GM18507 (cell line): ENCODE measurements at regions not wholly inside any gene's neighbourhood (a gene's known extent, or its start where the extent isn't known, plus 50 kb on each side); places are given as distances from the start of the nearest gene placed in this dataset.
A peak's percentile ranks its signal among the peaks of the same experiment; 100 is the strongest.
"Not testable (repeated sequence)": the region's sequence is repeated elsewhere in the genome, so short reads cannot be mapped to it uniquely, and the experiment has no call there.

ENCODE experiments used
- DNase-seq: peaks from one replicate; pipeline ENCODE4 v3.0.0; 2011; ENCODE audit warnings: low read depth; ENCODE audit not compliant: insufficient read length; ENCODE audit errors: extremely low spot score
- FAIRE-seq: peaks from 2 replicates; lab custom pipeline; 2011; peaks lifted over from hg19 to GRCh38; lab: Jason Lieb, UNC

DNA sequence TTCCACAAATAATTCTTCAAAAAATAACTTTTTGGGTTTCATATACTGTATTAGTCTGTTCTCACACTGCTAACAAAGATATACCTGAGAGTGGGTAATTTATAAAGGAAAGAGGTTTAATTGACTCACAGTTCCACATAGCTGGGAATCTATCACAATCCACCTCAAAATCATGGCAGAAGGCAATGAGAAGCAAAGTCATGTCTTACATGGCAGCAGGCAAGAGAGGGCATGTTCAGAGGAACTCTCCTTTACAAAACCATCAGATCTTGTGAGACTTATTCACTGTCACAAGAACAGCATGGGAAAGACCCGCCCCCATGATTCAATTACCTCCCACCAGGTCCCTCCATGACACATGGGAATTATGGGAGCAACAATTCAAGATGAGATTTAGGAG, 93.1 kb upstream of the NANOGP8 start:
- FAIRE-seq = not testable (repeated sequence)

DNA sequence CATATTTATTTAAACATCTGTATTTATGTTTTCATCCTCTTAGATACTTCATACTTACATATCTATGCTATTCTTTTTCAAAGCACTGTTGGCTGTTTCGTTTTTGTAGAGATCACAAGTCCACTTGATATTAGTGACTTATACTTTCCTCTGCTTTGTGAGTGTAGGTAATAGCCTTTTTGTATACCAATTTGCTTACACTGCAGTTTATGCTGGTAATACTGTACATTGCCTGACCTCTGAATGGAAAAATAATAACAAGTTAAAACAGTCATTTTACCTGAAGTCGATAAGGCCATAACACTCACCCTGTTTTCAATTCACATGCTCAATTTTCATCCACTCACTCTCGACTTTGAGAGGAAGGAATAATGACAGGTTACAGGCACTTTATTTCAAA, 89.9 kb upstream of the NANOGP8 start:
- DNase-seq (no peak), FAIRE-seq (no peak)

More for the DNA sequence above, 93.1 kb upstream of the NANOGP8 start:
- DNase-seq = not testable (repeated sequence)

DNA sequence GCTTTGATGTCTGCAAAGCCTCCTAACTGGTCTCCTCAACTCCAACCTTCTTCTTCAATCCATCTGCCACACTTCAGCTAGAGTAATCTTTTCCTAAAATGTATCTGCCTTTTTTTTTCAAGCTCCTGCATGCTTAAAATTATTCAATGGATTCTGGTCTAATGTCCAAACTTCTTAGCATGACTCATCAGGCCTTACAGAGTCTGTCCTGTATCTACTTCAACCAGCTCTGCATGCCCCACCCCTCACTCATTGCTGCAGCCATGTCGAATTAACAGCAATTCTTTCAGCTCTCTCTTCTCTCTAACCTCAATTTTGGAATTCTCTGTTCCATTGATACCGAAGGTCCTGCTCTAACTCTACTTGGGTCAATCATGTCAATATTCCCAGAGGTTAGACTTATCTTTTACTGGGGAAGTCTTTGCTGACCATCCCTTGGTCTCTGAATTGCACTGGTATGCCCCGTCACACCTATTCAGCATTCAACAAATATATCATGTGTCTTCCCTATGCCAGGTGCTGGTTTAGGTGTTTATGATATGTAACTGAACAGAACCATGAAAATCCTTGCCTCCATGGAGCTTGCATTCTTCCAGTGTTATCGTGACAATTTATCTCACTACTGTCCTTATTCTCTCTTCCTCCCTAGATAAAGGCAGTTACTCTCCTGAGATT, 88.5 kb upstream of the NANOGP8 start:
- no peak for FAIRE-seq

DNA sequence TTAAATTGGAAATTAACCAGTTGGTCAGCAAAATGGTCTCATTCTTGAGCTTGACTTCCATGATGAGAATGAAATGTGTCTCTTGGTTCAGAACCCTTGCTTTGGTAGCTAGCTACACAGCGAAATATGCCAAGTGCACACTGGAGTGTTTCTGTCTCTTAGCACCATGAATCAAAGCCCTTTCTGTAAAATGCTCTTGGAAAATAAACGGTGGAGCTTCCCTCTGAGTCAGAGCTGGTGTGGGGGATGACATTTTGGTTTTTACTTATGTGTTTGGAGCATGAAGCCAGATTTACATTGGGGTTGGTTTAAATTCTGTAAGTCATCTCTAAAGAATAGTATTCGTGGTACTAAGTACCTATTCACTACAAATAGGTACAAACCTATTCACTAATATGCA, 85.1 kb upstream of the NANOGP8 start:
- FAIRE-seq (no peak), DNase-seq (no peak)

More for the DNA sequence above, 88.5 kb upstream of the NANOGP8 start:
- DNase-seq = no peak

DNA sequence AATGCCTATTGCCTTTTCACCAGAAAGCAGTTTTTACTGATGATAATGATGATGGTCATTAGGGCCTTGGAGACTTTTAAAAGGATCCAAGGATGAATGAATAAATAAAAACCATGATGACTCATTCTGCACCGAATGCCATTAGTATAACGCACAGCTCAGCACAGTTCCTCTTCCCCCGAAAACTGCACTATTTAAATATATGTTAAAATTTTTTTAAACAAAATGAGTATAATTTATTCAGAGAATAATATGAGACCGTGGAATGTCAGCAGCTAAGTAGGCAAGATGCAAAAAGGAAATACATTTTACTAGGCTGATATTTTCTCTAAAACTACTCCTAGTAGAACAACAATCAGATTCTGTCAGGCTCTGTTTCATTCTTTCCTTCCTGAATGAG, 83.4 kb upstream of the NANOGP8 start:
- DNase-seq (no peak), FAIRE-seq (no peak)

DNA sequence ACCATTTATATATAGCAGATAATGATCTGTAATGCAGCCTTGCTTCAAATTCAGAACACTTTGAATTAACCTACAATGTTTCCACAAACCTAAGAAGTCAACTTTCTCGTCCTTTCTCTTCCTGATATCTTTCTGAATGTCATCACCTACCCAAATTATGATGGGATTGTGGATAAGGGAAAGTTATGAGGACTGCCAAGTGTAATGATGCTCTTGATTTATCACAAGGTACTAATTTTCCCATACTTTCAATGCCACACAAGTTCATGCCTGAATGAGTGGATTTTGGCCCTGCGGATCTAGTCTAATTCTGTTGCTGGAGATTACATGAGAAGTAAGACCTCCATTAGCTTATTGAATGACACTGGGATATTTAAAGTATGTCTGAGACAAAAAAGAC, 82.6 kb upstream of the NANOGP8 start:
- no peak for DNase-seq
- no peak for FAIRE-seq

DNA sequence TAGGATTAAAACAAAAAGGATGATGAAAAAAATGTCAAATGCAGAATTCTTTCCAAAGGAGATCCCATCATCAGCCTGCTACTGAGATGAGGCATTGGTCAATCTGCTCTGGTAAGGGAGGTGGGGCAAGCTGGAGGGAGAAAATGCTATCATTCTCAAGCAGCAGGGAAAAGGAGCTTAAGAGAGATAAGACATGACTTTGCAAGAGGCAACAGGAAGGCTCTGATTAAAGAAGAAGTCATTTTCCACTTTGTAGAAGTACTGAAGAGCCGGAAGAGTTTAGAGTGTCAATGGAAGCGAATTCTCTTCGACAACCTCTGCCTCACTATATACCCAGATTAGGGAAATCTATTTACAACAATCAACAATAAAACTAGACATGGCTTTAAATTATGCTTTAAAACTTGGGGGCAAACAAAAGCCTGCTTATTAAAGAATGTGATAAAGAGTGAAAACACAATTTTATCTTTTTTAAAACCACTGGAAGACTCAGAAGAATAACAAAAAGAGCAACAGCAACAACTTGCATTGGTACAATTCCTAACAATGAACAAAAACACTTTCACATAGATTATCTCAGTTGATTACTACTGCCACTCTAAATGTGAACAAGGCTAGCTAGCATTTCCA, 81.8 kb upstream of the NANOGP8 start:
- no peak for DNase-seq
- FAIRE-seq = no peak

DNA sequence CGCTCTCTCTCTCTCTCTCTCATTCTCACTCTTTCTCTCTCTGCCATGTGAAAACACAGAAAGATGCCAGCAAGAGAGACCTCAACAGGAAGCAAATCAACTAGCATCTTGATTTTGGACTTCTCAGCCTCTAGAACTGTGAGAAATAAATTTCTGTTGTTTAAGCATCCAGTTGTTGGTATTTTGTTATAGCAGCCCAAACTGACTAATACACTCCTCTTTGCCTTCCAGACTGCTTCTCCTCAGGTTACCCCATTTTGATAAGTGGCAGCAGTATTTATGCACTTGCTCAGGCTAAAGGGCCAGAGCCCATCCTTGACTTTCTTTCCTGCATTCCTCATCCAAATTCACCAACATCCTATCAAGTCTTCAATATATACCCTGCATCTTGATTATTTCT, 76.6 kb upstream of the NANOGP8 start:
- no peak for DNase-seq
- FAIRE-seq = no peak

DNA sequence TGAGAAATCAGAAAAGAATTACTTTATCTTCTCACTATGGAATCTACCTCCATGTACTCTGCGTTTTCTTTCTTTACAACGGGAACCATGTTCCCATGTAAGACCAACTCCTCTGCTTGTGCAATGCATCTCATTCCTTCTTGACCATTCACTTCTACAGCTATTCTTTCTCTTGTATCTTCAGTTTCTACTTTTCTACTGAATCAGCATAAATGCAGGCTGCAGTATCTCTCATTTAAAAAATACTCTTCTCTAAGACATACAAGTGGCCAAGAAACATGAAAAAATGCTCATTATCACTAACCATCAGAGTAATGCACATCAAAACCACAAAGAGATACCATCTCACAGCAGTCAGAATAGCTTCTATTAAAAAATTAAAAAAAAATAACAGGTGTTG, 74.1 kb upstream of the NANOGP8 start:
- FAIRE-seq (no peak), DNase-seq (no peak)

DNA sequence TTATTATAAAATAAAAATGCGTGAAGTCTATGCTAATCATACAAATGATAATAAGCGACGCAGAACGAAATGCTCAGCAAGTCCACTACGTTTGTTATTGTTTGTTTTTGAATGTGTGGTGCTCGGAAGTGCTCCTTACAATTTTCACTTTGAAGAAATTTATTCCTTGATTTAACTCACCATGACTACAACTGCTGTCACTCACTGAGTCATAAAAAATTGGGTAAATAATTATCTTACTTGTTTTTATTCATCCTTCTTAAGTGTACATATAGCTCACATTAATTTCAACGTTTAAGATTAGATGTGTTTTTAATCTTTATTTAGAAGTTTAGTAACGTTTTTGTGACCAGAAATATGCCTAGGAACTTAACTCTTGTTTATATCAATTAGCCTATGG, 66.7 kb upstream of the NANOGP8 start:
- DNase-seq (no peak), FAIRE-seq (no peak)

DNA sequence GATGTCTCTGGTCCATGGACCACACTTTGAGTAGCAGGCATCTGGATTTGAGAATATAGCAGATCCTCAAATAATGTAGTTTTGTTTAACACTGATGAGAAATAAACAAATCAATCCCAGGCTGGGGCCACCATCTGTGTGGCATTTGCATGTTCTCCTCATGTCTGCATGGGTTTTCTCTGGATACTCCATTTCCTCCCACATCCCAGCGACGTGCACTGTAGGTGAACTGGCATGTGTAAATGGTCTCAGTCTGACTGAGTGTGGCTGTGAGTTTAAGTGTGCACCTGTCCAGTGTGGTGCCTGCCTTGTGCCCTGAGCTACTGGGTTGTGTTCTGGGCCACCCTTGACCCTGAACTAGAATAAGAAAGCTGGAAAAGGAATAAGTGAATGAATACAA, 66.3 kb upstream of the NANOGP8 start:
- FAIRE-seq (no peak), DNase-seq (no peak)

DNA sequence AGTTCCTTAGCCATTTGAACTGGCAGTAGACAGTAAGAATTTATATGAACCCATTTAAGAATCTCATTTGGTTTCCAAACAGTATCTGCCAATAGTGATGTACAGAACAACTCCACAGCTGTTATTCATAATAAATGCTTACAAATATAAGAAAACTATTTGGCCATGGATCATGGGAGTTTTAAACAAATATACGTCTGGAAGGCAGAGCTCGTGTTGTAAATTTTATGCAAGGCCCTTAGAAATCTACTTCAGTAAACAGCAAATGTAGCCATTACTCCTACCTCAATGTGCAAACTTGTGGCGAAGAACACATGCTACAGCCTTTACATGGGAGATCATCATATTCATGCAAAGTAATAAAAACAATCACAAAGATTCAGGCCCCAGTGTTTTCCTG, 65.3 kb upstream of the NANOGP8 start:
- FAIRE-seq (no peak), DNase-seq (no peak)

DNA sequence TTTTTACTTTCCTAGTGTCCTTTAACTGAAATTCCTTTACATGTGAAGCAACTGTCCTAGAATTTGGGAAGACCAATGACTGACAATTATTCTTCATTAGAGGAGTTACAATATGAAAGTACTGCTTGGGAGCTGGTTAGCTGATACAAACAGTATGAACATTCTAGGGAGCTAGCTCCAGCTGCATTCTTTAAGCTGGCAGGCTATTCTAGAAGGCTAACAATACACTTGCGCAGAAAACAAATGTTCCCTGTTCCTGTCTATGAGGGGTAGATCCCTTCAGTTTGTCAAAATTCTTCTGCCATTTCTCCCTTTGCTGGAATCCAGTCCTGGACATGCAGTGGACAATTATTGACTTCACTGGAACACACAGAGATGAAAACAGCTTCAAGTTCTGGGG, 60.2 kb upstream of the NANOGP8 start:
- FAIRE-seq = peak; percentile 38
- no peak for DNase-seq

DNA sequence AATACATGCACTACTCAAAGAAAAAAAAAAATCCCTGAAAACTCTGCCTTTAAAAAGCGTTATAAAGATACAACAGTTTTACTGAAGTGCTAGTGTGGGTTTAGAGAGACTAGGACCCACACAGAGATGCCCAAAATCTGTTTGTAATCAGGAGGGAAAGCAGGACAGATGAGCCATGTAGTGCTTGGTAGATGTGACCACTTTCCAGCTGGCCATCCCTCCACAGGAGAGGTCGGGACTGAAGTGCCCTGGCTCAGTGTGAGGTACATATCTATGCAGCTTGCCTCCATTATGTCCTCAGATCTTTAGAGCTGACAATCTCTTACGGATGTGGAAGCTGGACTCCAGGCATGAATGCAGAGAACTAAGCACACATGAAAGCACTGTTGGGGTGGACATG, 57.5 kb upstream of the NANOGP8 start:
- DNase-seq = no peak
- peak; percentile 12 for FAIRE-seq

DNA sequence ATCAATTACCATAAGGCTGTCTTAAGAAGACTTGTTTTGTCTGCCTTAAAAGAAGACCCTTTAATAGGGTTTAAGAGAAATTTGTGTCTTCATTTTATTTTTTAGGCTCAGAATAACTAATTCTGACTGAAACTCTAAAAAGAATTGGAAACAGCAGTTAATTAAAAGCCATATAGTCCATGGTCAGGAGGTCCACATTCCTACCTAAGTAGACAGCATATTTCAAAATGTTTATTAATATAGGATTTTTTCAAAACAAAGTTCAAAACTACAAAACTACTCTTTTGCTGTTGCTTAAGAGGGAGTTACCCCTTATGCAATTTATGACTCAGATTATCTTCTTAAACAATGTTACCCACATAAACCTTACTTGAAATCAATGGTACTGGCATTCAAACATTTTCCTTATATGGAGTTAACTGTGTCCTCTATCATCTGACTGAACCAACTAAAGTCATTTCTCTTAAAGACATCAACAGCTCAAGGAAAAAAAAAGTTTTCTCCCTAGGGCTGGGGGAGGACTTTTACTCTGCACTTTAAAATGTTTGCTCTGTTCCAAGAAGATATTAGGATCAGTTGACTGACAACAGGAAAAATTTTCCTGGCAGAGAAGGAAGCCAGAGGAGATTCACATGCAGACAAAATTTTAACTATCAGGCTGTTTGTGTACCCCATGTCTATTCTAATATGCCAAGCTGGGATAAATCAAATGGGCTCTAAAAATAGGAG, 56.8 kb upstream of the NANOGP8 start:
- no peak for DNase-seq
- FAIRE-seq = no peak

DNA sequence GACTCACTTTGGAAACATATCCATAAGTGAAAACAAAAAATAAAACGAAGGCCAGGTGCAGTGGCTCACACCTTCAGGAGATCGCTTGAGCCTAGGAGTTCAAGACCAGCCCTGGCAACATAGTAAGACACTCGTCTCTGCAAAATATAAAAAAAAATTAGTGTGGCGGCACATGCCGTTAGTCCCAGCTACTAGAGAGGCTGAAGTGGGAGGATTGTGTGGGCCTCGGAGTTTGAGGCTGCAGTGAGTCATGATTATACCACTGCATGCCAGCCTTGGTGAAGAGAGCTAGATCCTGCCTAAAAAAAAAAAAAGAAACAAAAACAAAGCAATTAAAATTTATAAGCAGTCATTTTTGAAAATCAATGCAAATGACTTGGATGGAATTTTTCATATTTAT, 54.7 kb upstream of the NANOGP8 start:
- no peak for FAIRE-seq

DNA sequence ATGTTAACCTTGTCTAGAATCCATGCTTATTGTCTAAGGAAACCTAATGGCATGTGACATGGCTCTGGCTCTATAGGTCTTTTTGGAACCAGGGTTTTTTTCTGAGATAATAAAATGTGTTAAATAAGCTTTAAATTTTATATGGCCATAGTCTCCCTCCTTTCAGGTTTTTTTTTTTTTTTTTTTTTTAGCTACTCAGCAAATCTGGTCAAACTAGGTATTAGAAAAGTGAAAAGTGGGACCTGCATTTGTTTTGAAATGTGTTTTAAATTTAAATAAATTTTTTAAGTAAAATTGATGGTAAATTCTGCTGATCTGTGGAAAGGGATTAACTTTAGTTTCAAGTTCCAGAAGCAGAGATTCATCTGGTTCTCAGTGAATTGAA, 52.1 kb upstream of the NANOGP8 start:
- no peak for FAIRE-seq
- DNase-seq = no peak

More for the DNA sequence above, 54.7 kb upstream of the NANOGP8 start:
- DNase-seq = no peak

DNA sequence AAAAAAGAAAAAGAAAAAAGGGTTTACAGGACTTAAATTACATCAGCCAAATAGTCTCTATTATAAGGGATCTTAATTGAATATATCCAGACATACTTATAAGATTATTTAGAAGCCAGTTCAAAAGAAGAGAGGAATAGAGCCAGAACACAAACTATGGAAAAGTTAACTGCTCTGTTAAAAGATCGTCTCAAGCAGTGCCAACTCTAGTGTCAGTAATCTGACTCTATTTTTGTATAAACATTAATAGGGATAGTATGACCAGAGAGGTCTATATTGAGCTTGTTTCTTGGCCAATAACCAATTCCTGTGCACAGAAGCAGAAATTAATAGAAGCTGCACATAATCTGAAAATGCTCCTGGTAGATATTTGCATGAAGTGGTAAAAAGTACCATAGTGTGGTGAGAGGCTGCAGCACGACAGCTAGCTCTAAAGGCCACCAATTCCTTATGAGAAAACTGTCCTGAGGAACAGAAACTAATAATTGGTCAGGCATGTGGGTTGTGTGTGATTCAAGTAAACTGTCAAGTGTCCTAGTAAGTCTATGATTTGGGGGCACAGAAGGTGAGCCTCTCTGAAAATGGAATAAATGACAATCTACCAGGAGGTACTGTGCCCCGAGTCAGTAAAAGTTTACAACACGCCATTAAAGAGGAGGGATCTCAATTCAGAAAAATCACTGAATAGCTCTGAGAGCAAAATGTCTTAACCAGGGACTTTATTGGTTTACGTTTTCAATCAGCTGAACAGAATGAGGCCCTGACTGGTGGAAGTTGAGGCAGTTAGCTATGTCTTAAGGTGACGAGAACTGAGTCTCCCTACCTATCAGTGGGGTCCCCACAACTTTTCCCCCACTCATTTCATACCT, 51.5 kb upstream of the NANOGP8 start:
- FAIRE-seq (peak; percentile 99), DNase-seq (peak; percentile 29)
